Right lung (tissue), 2 donors: ENCODE measurements at regions not wholly inside any gene's neighbourhood (a gene's known extent, or its start where the extent isn't known, plus 50 kb on each side); places are given as distances from the start of the nearest gene placed in this dataset.

Source experiments
- DNase-seq, 2 donors: peaks; one replicate each; pipeline ENCODE4 v3.0.0-alpha.2; 2013

DNA sequence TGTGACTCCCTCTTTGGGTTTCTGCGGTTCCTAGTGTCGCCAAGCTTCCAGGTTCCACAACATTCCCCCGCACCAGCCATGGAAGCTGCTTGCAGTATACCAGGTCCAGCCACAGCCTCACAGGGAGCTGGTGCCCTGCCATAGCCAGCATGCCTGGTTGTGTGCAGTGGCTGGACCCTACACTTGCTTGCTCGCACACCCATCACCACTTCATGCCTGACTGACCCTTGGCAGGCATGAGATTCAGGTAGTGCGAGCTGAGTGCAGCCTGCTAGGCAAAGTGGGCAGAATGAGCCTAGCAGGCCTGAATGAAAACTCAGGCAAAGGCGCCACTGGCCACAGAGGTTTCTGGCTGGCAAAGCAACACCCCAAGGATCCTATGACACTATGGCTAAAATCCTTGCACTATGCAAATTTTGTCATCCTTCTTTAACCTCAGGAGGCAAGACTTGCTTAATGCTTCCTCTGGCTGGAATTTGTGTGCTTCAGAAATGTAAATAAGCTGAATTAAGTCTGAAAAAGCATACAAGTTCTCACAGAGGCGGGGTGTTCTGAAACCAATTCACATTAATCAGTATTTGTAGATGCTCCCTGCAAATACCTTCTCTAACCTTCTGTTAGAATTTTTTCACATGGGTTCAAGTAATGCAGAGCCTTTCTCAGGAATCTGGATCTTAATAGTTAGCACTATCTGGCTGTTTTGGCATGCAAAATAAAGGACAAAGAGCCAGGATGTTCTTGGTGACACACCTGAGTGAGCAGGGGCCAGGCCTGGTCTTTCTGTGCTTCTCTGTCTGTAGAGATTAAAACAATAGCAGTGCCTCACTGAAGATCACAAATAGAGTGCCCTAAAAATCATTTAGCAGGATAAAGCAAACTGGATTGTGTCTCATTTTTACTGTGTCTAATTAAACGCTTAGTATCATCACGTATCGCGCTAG is 256.9 kb downstream of the GPATCH2 start:
- DNase-seq = no peak

GRCh38 chr1:217372049-217372970 is 258.6 kb downstream of the GPATCH2 start:
- no peak for DNase-seq

GRCh38 chr1:217370757-217371156 is 260.1 kb downstream of the GPATCH2 start:
- DNase-seq = no peak

GRCh38 chr1:217369996-217370551 is 260.8 kb downstream of the GPATCH2 start:
- DNase-seq = no peak

GRCh38 chr1:217369271-217369981 is 261.5 kb downstream of the GPATCH2 start:
- no peak for DNase-seq

GRCh38 chr1:217364220-217364619 is 266.7 kb downstream of the GPATCH2 start:
- DNase-seq = no peak

DNA sequence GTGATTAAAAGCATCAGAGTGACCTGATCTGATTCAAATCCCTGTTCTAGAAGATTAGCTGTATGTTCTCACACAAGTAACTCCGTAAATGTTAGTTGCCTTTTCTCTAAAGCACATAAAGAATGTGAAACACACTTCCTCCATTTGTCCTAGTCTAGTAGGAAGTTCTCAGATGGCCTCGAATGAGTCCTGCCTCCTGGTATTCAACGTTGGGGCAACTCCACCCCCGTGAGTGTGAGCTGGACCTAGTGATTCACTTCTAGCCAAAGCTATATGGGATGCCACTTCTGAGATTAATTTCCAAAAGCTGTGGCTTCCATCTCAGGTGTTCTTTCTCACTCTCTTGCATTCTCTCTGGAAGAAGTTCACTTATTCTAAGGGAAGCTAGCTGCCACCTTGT is 267.6 kb downstream of the GPATCH2 start:
- DNase-seq = no peak

GRCh38 chr1:217360510-217360909 is 270.4 kb downstream of the GPATCH2 start:
- DNase-seq = no peak

- peak in 1 of 2 donors; percentile 8 for DNase-seq
Observed at GRCh38 chr1:217354895-217355294, 276.0 kb downstream of the GPATCH2 start.

GRCh38 chr1:217348960-217349664 is 281.8 kb downstream of the GPATCH2 start:
- no peak for DNase-seq

GRCh38 chr1:217344712-217345111 is 286.2 kb downstream of the GPATCH2 start:
- no peak for DNase-seq

DNA sequence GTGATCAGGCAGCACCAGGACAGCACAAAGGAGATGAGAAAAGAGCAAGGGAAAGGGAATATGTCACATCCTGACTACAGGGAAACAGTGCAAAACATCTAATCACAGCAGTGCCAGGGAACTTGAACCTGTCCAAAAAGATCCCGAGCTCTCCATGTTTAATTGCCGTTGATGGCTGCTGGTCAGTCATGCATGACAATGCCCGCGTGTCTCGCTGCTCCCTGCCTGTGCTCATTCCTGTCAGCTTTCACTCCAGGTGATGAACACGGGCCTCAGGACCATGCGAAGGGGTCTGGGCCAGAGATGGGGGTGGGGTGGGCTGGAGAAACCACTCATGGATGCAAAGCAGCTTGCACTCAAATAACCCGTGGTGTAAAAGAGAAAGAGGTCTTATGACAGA is 287.0 kb downstream of the GPATCH2 start:
- no peak for DNase-seq

DNA sequence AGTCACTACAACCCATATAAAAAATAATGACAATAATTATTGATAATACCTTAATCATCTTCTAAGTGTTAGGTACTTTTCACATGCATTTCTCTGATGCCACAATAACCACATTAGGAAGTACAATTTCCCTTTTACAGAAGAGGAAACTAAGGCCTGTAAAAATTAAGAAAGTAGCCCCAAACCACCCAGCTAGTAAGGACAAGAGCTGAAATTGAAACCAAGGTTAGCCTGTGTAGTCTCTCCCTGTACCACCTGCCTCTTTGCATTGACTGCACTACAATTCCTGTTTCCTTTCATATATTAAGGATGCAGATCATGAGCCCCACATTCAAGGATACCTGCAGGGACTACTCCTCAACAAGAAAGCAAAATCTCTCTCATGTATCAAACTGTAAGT is 288.8 kb downstream of the GPATCH2 start:
- no peak for DNase-seq

DNA sequence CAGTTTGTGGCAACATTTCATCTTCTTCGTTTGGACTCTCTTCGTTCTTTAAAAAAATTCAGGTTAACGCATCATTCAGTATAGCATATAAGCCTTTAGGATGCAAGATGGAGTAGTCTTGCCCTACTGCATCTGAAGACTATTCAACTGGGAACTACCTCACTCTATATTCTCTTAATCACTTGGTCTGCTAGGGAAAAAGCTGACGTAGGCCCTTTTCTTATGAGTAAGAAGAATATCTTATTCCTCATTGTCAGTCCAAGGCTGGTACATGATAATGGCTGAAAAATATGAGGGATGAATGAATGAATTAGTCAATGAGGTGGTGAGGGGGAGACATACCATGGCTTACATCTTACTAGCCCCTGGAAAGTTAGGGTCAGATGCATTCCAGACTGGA is 294.2 kb downstream of the GPATCH2 start:
- DNase-seq = no peak

- DNase-seq = peak in 1 of 2 donors; percentile 5
Observed at GRCh38 chr1:217333939-217334338, 297.0 kb downstream of the GPATCH2 start.

- DNase-seq = peak in 1 of 2 donors; percentile 15
Observed at GRCh38 chr1:217332431-217333065, 298.3 kb downstream of the GPATCH2 start.

- no peak for DNase-seq
Observed at GRCh38 chr1:217331698-217332097, 299.2 kb downstream of the GPATCH2 start.

GRCh38 chr1:217327901-217328300 is 303.0 kb downstream of the GPATCH2 start:
- DNase-seq = no peak

DNA sequence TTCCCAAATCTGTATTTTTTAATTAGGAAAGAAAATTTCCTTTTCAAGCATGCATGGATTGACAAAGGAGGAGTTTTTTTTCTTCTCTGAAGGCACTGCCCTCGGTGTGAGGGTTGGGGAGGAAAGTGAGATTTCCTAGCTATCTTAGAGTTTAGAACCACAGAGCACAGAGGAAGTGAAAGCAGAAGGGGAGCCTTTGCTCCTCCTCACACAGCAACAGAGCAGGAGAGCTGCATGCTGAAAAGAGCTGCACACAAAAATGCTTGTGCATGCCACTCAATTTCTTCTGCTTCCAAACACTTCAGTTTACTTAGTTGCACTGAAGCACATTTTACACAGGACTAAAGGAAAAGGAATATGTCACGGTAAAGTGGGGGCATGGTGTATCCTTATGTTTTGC is 308.1 kb downstream of the GPATCH2 start:
- DNase-seq = no peak

GRCh38 chr1:217315346-217315745 is 315.5 kb downstream of the GPATCH2 start:
- DNase-seq = no peak
